NCI-H524 (cell line): ENCODE measurements at regions not wholly inside any gene's neighbourhood (a gene's known extent, or its start where the extent isn't known, plus 50 kb on each side); places are given as distances from the start of the nearest gene placed in this dataset.
A peak's percentile ranks its signal among the peaks of the same experiment; 100 is the strongest.

Experiments
- DNase-seq, 2 experiments: peaks; one replicate each; lab custom pipeline; 2025; lab: John Stamatoyannopoulos, UW

DNA sequence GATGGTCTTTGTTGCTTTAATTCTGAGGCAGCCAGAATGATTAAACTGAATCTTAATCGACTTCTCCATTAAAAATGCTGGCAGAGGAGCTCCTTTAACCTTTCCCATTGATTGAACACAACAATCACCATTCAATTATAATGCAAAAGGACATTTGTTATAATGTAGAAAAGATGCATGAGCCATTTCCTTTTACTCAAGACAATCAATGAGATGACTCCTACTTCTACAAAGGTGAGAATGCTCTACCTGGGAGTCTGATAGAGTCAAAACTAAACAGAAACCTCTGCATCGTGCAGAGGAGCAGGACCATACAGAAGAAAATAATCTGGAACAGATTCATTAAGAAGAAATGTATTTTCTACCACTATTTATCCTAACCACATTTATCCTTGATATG lies 253.6 kb upstream of the DACH1 start:
- DNase-seq: no peak

- no peak for DNase-seq
These were observed 246.9 kb upstream of the DACH1 start for GRCh38 chr13:72113931-72114330.

GRCh38 chr13:72113076-72113475 lies 246.1 kb upstream of the DACH1 start:
- DNase-seq: peak in 1 of 2 experiments; percentile 30

GRCh38 chr13:72112216-72112615 lies 245.2 kb upstream of the DACH1 start:
- no peak for DNase-seq

GRCh38 chr13:72109863-72110262 lies 242.9 kb upstream of the DACH1 start:
- no peak for DNase-seq

- no peak for DNase-seq
These were observed 237.7 kb upstream of the DACH1 start for GRCh38 chr13:72104656-72105180.

GRCh38 chr13:72101768-72102400 lies 234.9 kb upstream of the DACH1 start:
- DNase-seq: no peak

DNA sequence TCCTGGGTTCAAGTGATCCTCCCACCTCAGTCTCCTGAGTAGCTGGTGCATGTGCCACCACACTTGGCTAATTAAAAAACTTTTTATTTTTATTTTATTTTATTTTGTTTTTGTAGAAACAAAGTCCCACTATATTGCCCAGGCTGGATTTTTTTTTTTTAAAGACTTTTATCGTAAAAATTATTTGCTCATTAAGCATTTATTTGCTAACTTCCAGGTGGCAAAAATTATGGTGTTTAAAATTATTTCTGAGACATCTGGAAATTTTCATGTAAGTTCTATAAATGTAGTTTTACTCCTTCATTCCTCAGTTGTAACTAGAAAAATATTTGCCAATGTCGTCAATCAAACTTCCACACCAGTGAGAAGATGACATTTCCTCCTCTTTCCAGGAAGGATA lies 233.3 kb upstream of the DACH1 start:
- no peak for DNase-seq

DNA sequence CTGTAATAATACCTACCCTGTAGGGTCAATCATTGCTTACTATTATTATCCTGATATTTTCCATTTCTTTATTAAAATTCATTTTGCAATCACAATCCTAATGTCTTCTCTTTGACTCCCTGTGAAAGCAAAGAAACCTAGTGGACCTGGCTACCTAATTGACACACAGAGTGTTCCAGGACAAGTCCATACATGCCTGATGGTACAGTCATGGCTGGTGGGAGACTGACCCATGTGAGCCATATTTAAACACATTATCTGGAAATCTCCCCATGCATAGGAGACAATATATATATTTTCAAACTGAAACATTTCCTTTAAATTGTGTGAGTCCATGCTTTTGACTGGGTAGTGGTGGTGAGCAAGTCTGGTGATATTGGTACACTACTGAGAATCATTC lies 230.6 kb upstream of the DACH1 start:
- no peak for DNase-seq

DNA sequence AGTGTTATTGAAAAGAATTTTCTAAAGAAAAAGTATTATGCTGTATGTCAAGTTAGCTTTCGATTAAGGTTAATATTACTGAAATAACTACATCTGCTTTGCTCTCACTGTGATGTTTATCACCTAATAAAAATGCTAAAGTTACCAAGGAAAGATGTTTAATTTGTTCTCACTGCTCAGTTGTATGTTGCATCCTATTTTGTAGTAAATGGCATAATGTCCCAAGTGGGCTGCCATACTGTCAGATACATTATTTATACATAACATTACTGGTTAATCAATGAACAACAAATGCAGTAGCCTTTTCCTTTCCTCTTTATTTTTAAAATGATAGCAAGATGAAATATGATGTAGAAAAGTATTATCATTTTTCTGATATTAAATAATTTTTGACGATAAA lies 226.3 kb upstream of the DACH1 start:
- no peak for DNase-seq

- no peak for DNase-seq
These were observed 207.7 kb upstream of the DACH1 start for GRCh38 chr13:72074663-72075062.

DNA sequence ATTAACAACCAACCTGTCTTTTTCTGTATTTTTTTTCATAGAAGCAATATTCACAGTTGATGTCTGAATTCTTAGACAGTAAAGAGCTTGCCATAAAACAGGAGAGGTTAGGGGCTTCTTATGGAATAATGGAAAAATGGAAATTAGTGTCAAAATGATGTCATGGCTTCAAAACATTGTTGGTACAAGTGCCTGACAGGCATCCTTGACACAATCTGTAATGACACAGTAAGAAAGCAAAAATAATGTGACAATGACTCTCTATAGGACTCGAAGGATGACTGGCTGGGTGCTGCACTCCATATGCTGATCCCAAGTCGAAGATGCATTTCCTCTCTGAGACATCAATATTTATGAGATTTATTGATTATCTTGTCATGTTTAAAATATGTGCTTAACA lies 205.3 kb upstream of the DACH1 start:
- DNase-seq: no peak

DNA sequence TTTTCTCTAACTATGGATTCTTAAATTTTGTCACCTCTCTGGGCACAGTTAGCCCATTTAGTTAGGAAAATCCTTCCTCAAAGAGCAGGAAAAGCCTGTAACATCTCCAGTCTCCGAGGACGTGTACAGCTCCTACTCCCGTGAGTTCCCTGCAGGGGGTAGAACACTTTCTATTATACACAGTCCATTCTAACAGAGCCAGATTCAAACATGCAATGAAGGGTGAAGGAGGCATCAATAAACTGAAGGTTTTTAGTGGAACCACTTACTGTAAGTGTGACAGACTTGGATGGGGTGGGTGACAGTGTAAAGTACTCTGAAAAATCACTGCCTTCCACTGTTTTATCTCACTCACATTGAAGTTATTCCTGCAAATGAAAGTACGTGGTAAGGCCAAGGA lies 204.7 kb upstream of the DACH1 start:
- DNase-seq: peak; percentile 65 to 77

- no peak for DNase-seq
These were observed 195.6 kb upstream of the DACH1 start for GRCh38 chr13:72062566-72062965.

DNA sequence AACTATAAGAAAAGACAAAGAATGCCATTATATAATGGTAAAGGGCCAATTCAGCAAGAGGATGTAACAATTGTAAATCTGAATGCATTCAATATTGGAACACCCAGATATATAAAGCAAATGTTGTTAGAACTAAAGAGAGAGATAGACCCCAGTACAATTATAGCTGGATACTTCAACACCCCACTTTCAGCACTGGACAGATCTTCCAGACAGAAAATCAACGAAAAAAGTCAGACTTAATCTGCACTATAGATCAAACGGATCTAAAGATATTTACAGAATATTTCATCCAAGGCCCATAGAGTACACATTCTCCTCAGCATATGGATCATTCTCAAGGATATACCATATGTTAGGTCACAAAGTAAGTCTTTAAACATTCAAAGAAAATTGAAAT lies 194.6 kb upstream of the DACH1 start:
- no peak for DNase-seq

DNA sequence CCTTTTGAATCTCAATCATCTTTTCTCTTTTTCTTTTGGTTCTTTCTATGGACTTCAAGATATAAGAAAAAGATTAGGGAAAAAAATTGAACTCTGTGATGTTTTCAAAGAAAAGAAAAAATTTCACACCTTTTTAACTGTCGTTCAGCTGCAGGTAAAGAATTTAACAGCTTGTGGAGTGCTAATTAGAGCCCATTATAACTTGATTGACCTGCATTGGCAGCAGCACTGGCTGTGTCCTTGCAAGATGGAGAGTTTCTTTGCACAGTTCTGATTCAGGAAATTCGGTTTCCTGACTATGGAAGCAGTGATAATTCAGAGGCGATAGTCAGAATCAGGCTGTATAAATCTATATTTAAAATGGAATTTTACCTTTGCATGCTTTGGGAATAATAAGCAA lies 183.2 kb upstream of the DACH1 start:
- DNase-seq: no peak

GRCh38 chr13:72043366-72043765 lies 176.4 kb upstream of the DACH1 start:
- no peak for DNase-seq

DNA sequence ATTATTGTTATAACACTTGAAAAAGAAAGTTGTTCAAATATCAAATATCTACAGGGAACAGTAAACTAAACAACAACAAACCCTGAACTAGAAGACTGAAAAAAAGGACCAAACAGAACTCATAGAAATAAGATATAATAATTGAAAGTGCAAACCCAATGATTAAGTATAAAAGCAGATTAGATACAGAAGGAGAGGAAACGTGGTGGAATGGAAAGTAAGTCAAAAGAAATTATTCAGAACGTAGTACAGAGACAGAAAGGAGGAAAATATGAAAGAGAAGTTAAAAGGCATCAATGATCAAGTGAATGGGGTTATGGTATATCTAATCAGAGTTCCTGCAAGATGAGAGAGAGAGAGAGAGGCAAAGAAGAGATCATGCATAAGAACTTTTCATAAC lies 174.2 kb upstream of the DACH1 start:
- no peak for DNase-seq

GRCh38 chr13:72039126-72039525 lies 172.1 kb upstream of the DACH1 start:
- no peak for DNase-seq

DNA sequence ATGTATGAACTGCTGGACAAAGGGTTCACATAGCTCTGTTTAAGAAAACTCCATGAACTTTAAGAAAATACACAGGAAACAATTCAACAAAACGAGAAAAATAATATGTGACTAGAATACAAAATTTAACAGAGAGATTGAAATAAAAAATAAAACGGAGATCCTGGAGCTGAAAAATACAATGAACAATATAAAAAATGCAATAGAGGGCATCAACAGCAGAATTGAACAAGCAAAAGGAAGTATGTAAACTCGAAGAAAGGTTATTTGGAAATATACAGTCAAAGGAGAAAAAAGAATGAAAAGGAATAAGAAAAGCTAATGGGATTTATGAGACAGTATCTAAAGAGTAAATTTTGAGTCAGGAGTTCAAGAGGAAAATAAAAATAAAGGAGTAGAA lies 163.0 kb upstream of the DACH1 start:
- DNase-seq: no peak

DNA sequence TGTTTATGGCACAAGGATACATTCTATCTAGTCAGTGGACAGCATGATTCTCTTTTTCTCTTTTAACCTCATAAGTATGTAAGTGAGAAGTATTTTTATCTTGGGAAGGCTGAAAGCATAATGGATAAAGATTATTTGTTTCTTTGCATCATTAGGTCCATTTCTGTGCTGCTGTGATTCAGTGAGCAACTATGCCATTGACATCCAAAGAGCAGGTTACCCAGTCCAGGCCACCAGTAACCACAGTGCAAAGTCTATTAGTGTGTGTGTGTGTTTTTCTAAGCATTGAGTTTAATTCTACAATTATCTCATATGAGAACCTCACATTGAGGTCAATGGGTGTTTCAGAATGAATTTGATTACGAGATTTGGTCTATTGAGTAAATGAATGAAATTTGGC lies 158.8 kb upstream of the DACH1 start:
- no peak for DNase-seq

DNA sequence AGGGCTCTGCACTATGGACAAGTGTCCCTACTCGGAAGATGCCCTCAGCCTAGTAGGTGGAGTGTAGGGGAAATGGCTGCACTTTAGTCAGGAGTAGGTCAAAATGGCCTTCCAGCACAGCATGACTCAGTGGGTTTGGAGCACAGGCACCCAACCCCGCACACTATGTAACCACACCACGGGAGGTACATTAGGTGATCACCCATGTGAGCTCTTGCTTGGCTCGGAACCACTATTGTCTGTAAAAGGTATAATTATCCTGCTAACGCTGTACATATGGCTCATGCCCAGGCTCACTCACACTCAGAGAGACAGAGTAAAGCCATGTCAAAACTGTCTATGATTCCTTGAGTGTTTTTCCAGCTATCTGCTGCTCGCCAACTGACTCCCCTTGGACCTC lies 156.9 kb upstream of the DACH1 start:
- no peak for DNase-seq

DNA sequence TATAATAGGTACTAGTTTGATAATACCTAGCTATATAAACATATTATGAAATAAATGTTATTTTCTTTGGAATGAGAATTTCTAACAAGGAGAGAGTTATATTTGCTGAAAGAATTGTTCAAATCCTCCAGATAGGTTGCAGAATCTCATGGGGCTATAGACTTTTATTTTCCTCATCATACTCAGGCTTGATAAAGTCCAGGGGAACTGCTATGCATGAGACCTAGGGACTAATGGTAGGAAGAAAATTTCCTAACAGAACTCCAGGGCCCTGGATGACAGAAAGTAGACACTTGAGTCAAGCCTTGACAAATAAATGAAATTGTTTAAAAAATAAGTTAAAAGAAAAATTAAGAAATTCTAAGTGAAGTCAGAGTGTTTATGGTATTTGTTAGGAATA lies 138.5 kb upstream of the DACH1 start:
- no peak for DNase-seq

- no peak for DNase-seq
These were observed 137.9 kb upstream of the DACH1 start for GRCh38 chr13:72004784-72005374.
